Right lung (tissue), 2 donors: ENCODE measurements at regions not wholly inside any gene's neighbourhood (a gene's known extent, or its start where the extent isn't known, plus 50 kb on each side); places are given as distances from the start of the nearest gene placed in this dataset.
"Not testable (repeated sequence)": the region's sequence is repeated elsewhere in the genome, so short reads cannot be mapped to it uniquely, and the experiment has no call there.

ENCODE experiments used
- DNase-seq, 2 donors: peaks; one replicate each; pipeline ENCODE4 v3.0.0-alpha.2; 2013

DNA sequence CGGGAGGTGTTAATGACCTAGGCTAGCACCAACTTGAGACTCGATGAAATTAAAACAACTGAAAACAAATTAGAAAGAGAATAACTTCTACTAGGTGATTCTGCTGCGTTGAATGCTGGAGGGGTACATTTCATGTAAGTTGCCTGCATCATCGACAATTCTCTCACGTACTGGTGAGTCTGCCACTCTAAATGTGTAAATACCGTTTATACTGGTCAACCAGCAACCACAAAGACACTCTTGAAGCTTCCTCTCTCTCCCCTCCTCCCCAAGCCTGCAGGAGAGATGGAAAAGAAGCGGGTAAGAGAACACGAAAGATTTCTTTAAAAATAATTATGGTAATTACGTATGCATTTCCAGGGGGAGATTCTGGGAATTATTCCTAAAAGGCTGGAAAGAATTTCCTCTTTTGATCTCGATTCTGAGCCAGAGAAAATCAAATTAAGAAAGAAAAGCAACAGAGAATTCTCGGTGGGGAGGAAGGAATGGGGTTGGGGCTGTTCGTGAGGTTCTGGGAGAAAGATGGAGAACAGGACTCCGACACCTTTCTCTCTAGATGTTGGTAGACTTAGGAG is 68.6 kb upstream of the MRTFB start:
- no peak for DNase-seq

DNA sequence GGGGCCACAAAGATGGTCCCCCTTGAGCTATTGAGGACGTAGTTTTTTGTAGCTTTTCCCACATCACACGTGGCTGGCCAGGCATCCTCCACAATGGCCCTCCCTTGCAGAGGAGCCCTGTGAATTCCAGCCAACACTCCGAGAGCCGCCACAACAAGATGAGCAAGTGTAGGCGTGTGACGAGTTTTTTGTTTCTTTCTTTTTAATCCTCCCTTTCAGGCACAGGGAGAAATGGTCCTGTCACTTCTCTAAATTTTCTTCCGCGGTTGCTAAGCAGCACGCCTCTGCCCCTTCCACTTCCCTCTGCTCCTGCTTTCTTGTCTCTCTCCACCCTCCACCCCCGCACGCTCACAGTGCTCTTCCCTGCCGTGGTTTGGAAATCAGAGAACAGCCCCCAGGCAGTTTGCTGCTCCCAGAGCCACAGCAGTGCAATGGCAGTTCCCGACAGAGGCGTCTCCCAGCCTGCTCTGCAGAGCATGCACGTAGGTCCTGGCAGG is 68.0 kb upstream of the MRTFB start:
- DNase-seq = peak in 1 of 2 donors; percentile 28

DNA sequence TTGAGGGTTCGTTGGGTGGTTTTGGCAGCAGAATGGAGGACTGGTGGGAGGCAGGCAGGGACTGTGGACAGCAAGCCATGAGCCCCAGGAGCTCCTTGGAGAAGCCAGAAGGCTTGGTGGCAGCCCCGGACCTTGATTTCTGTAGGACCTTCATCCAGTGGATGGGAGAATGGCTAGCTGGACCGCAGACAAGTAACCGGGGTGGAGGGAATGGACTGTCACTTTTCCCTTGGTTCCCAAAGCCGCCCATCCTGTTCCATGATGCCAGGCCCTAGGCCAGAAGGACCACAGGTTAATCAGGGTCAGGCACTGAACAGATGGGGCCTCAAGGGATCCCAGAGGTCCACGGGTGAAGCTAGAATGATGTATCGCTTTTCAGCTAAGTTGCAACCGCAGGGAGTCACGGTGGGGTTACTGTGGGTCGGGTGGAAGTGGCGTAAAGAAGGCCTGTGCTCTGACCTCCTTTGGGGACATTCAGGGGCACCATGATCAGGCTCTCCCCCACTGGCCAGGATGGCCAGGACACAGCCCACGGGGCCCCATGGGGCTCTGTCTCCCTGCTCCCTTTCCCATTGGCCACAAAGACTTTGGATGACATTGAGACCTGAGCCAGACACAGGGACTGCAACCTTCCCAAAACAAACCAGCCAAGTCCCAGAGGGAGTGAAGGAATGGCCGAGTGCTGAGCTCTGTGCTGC is 66.9 kb upstream of the MRTFB start:
- no peak for DNase-seq

DNA sequence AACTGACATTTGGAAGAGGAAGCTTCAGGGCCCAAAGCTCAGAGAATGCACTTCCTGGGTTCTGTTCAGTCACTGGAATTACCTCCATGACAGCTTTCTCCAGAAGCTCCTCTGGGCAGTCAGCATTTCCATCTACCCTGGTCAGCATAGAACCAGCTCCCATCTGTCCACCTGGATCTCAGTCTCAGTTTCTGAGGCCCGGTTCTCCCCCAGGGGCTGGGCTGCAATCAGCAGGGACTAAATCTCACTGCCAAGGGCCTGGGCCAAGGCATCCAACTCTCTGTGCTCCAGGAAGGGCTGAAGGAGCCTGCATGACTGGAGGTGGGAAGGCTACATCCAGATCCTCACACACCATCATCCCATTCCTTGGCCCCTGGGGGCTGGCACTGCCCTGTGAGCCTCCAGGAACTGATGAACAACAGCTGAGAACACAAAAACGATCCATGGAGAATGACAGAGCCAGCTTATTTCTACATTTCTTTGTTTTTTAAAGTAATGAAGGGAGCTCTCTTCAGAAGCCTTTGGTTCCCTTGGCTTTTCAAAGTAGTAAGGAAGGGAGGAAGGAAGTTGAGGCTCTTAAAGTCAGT is 66.3 kb upstream of the MRTFB start:
- DNase-seq = no peak

DNA sequence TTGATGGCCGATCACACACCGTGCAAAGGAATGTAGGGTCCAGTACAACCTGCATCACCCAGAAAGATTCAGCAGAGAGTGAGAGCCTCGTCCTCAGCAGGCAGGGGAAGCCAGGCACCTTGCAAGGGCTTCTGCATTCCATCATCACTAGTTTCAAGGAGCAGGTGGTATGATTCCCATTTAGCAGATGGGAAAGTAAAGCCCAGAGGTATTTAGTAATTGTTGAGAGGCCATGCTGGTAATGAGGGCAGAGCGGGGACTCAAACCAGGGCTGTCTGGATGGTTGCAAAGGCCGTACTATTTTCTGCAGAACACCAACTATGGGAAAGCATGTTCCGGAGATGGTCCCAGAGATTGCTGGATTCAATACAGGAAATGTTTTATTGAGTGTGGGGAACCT is 65.8 kb upstream of the MRTFB start:
- DNase-seq = no peak

DNA sequence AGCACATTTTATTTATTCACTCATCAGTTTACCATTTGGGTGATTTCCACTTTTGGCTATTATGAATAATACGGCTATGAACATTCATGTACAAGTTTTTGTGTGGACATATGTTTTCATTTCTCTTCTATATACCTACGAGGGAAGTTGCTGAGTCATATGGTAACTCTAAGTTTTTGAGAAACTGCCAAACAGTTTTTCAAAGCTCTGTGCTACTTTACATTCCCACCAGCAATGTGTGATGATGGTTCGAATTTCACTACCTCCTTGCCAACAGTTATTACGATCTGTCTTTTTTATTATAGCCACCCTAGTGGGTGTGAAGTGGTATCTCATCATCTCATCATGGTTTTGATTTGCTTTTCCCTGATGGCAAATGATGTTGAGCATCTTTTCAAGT is 63.7 kb upstream of the MRTFB start:
- no peak for DNase-seq

DNA sequence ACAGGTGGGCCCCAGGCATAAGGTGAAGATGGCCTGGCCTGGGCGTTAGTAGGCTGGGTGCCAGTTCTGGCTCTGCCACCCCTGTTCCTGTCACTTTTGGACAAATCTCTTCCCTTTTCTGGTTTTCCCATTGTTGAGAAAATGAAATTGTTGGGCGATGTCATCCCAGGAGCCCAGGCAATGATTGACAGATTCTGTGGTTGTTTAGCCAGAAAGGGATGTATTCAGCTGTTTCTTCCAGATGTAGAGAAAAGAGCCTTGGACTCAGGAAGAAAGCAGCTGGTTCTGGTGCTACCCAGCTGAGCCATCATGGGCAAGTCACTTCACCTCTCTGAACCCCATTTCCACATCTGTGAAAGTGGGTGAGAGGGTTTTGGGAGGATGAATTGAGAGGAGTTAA is 60.1 kb upstream of the MRTFB start:
- no peak for DNase-seq

DNA sequence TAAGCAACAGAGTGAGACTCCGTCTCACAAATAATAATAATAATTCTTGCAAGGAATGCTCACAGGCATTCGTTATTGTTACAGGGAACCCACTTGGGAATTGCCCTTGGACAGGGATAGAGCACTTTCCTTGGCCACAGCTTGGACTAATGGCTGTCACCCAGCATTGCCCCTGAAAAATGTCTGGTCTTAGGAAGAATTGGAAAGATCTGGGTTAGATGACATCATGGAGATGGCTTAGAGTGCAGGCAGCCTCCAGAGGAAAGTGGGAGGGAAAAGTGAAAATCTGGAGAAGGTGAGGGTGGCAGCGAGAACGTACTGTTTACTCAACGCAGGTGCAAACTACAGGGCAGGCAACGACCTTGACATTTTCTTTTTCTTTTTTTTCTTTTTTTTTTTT is 59.3 kb upstream of the MRTFB start:
- DNase-seq = no peak

DNA sequence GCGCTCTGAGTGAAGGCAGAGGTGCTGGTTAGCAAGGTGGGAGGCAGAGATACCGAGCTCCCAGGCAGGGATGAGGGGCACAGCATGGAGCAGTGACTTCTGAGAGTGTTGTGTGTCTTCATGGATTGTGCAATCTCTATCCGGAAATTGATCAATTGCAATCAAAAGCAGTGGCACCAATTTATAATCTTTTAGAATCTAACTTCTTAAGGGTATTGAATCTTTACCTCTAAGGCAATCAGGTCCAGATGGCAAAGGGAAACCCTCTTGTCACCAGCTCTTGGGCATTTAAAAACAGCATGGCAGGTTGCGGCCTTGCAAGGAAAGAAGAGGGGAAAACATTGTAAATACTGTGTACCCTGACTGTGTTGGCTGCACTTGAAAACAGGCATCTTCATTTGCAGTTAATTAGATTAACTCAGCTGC is 58.0 kb upstream of the MRTFB start:
- no peak for DNase-seq

DNA sequence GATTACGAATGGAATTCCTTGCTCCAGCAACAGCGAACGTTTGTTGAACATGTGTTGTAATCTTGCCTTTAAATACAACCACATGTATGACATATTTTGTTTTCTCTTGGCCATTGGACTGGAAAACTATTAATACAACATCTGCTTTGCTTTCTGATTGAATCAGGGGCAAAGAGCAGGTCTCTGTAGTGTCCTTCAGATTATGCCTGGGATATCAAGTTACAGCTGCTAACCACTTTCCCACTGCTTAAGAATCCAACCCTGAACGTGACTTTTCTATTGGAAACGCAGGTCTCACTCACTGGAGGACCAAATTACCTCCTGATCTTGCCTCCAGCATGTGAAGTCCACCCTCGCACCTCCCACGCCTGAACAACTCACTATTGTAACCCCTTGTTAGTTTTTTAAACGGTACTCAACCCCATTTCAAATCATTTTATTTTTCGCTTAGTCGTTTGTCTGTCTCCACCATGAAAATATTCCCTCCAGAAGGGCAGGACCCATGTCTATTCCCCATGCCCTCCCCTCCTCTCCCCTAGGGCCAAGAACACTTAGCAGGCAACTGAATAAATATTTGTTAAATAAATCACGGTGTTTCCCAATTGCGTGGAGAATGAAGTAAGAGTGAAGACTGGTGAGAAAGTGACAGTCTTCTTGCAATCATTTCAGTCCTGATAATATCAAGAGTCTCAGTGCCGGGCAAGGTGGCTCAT is 57.4 kb upstream of the MRTFB start:
- DNase-seq = peak; percentile 80 to 84

DNA sequence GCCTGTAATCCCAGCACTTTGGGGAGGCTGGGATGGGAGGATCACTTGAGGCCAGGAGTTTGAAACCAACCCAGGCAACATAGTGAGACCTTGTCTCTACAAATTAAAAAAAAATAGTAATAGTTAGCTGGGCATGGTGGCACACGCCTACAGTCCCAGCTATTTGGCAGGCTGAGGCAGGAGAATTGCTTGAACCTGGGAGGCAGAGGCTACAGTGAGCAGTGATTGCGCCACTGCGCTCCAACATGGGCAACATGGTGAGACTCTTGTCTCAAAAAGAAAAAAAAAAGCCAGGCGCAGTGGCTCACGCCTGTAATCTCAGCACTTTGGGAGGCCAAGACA is 56.9 kb upstream of the MRTFB start:
- no peak for DNase-seq

DNA sequence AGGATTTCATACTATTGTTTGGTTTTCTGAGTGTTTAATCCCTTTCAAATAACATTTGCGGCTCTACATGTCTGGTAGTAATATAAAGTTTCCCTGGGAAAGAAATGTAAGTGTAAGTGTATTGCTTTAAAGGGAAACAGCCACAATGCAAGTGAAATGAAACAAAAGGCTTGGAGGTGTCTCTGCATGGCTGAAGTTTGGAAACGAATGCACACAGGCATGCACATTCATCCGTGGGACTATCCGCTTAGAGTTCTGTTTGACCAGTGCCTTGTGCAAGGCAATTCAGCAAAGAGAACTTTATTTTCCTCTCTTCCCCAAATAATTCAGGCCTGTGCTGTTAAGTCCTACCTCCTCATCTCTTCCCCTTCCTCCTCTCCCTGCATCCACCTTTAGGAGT is 56.1 kb upstream of the MRTFB start:
- DNase-seq = no peak

DNA sequence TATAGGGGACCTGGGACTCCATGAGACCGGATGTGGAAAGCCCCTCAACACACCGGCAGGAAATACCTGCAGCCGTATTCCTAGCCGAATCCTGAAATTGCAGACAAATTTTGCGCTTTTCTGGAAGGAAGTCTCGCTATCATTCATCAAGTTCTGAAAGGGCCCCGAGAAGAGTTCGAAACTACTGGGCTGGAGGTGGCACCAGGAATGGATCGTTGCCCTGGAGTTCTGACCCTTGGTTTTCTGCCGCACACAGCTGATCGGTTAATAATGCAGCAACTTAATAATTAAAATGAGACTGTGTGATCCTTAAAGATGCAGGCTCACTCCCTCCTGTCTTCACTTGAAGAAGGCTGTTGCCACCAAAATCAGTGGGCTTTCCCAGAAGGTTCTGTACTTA is 55.7 kb upstream of the MRTFB start:
- no peak for DNase-seq

DNA sequence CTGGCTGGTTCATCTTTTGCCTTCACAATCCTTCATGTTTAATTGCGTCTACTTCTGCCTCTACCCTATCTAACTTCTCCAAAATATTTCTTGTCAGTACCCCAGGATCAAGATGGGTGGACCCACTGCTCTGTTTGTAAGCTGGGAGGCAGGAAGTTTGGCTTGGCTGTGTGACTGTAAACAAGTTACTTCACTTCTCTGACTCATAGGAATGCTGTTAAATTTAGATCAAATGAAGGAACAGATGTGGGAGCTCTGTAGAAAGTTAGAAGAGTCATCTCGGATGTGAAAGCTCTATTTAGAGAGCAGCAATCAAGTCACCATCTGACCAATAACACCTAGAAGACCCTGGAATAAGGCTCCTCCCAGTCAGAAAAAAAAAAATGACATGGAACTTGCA is 55.2 kb upstream of the MRTFB start:
- DNase-seq = no peak

DNA sequence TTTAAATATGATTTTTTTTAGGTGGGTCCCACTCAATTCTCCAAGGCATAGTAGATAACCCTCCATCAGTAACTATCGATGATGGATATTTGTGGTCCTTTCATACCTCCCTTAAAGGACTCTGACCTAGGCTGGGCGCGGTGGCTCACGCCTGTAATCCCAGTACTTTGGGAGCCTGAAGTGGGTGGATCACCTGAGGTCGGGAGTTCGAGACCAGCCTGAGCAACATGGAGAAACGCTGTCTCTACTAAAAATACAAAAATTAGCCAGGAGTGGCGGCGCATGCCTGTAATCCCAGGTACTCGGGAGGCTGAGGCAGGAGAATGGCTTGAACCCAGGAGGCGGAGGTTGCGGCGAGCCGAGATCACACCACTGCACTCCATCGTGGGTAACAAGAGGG is 54.8 kb upstream of the MRTFB start:
- not testable (repeated sequence) for DNase-seq

DNA sequence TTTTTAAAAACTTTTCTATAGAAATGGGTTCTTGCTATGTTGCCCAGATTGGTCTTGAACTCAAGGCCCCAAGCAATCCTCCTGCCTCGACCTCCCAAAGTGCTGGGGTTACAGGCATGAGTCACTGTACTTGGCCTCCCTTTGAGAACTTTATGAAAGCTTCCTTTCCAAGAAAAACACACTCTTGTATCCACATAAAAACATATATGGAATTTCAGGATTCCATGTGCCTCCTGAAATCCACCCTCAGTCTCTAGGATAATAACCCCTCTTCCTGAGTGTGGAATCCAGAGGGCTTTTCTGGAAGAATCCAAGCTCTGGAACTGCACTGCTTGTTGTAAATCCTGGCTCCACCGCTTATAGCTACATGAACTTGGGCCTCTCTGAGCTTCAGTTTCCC is 53.2 kb upstream of the MRTFB start:
- no peak for DNase-seq

DNA sequence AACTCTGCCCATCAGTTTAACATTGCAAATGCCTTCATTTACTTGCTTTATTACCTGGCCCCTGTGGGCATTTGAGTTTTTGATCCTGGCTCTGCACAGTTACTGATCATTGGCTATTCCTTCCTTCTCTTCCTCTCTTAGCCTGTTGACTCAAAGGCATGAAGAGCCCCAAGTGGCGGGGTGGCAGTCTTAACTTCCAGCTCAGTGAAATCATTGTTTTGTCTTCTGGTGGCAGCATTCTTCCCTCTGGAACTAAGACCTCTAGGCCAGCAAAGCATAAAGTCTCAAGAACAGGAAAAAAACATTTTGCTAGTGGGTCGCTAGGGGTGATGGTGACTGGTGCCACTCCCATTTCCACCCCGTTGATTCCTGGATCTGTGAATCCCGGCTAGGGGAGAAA is 52.3 kb upstream of the MRTFB start:
- DNase-seq = no peak

DNA sequence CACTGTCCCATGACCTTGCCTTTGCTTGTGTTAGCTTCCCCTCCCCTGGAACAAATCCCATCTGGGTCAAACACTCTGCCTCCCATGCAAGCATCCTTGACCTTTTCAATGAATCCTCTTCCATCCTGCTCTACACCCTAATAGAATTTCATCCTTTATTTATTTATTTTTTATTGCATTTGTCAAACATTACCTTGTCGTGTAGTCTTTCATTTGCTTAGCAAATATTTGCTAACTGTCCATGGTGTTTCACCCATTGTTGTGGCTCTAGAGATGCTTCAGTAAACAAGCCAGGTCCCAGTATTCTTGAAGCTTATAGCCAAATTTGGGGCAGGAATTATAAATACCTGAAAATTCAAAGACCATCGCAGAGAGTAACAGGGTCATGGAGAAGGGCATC is 51.0 kb upstream of the MRTFB start:
- DNase-seq = no peak
